ENCODE measurements at regions not wholly inside any gene's neighbourhood (a gene's known extent, or its start where the extent isn't known, plus 50 kb on each side); places are given as distances from the start of the nearest gene placed in this dataset.
"Not testable (repeated sequence)": the region's sequence is repeated elsewhere in the genome, so short reads cannot be mapped to it uniquely, and the experiment has no call there.

DNA sequence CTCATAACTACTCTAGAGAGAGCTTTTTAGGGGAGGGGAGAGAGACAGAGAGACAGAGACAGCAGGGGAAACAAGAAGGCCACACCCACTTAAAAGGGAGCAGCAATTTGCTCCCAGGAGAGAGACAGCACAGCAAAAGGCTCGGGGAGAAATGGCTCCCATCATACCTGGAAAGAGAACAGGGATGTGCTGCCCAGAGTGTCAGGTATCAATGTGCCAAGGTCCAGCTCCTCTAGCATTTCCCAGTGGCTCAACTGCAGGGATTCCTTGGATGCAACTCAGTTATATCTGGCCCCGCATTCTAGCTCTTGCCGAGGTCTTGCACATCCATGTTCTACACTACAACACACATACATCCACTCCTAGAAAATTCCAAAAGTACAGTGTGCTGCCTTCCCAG, 304.0 kb upstream of the CDYL start:
- no peaks in the 10 kb centered on the region for H3K27me3 ChIP-seq
- TF ChIP-seq, protein P1, sequence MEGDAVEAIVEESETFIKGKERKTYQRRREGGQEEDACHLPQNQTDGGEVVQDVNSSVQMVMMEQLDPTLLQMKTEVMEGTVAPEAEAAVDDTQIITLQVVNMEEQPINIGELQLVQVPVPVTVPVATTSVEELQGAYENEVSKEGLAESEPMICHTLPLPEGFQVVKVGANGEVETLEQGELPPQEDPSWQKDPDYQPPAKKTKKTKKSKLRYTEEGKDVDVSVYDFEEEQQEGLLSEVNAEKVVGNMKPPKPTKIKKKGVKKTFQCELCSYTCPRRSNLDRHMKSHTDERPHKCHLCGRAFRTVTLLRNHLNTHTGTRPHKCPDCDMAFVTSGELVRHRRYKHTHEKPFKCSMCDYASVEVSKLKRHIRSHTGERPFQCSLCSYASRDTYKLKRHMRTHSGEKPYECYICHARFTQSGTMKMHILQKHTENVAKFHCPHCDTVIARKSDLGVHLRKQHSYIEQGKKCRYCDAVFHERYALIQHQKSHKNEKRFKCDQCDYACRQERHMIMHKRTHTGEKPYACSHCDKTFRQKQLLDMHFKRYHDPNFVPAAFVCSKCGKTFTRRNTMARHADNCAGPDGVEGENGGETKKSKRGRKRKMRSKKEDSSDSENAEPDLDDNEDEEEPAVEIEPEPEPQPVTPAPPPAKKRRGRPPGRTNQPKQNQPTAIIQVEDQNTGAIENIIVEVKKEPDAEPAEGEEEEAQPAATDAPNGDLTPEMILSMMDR (IDR thresholded peaks at IDR 0.05) = no peak
- no peaks in the 10 kb centered on the region for H3K36me3 ChIP-seq
- H3K9me3 ChIP-seq = peaks cover 6% of the 10 kb centered on the region
- no peaks in the 10 kb centered on the region for H3K4me1 ChIP-seq (ENCODE audit: control insufficient read depth in 1 of 2, insufficient read depth in 1 of 2, low read depth in 1 of 2, low read length in 1 of 2)
- H3K27ac ChIP-seq = no peak overlapping the region
- H3K4me3 ChIP-seq (ENCODE audit: low read depth in 1 of 2, low read length in 1 of 2) = no peak overlapping the region

DNA sequence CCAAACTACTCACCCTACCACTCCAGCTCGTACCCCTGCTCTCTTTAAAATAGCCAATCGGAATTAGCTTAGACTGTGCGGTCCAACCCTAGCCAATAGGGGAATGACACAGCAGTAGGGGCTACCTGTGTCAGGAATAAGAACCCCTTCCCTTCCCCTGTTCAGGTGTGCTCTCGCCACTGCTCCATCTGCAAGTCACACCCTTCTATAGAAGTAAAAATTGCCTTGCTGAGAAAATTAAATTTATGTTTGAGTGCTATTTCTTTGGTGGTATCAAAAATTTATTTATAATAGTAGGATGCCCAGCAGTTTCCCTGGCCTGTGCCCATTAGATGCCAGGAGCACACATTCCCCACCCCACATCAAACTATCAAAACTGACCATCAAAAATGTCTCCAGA, 304.7 kb upstream of the CDYL start:
- not testable (repeated sequence) for H3K36me3 ChIP-seq; H3K9me3 ChIP-seq; H3K27me3 ChIP-seq; H3K27ac ChIP-seq; H3K4me3 ChIP-seq (ENCODE audit: low read depth in 1 of 2, low read length in 1 of 2); H3K4me1 ChIP-seq (ENCODE audit: control insufficient read depth in 1 of 2, insufficient read depth in 1 of 2, low read depth in 1 of 2, low read length in 1 of 2)

DNA sequence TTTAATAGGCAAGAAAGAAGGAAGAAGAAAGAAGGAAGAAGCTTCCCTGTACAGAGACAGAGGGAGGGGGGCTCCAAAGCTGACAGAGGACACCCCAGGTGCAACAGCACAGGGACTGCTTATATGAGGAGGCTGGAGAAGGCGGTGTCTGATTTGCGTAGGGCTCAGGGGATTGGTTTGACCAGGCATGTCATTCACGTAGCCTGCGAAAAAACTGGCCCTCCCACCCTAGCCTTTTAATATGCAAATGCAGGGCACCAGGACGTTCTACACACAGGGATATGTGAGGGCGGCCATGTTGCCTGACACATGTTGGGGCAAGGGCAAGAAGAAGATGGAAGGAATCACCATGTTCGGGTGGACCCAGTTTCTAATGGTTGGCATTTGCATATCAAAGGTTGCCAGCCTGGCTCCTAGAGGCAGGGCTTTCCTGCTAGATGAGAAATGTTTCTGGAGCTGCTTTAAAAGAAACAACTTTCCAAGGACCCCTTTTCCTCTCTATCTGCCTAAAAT, 305.4 kb upstream of the CDYL start:
- TF ChIP-seq, protein P1 (IDR thresholded peaks at IDR 0.05) = no peak
- H3K36me3 ChIP-seq = no peaks in the 10 kb centered on the region
- no peak overlapping the region for H3K4me3 ChIP-seq (ENCODE audit: low read depth in 1 of 2, low read length in 1 of 2)
- H3K4me1 ChIP-seq (ENCODE audit: control insufficient read depth in 1 of 2, insufficient read depth in 1 of 2, low read depth in 1 of 2, low read length in 1 of 2) = no peaks in the 10 kb centered on the region
- no peak overlapping the region for H3K27ac ChIP-seq
- H3K9me3 ChIP-seq = peaks cover 6% of the 10 kb centered on the region
- H3K27me3 ChIP-seq = no peaks in the 10 kb centered on the region

DNA sequence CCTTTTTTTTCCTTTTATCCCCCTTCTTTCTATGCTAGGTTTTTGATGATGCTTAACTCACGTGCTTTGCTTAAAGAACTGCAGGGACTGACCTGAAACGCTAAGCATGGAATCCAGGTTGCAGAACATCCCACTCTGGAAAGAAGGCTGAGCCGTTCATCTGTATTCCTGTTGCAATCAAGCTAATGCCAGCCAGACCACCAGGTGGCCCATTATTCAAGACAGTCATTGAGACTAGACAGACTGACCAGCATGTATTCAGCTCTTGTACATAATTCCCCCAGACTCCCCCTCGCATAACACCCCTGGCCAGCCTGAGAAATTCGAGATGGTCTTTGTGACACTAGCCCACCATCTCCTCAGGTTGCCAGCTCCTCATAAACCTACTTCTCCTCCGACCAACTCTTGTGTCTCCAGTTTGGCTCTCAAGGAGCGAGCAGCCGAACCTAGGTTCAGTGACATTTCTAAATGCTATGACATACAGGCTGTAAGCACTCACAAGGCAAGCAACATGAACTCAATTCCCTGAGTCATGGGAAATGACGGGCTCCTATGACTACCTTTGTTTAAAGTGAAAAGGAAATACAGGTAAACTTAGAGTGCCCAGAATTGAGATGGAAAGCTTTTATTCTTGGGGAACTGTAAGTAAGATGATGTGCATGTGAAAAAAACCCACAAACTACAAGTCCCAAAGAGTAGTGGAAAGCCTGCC, 309.3 kb upstream of the CDYL start:
- Histone ChIP-seq H3K27me3 (no peaks in the 10 kb centered on the region), H3K4me1 (ENCODE audit: control insufficient read depth in 1 of 2, insufficient read depth in 1 of 2, low read depth in 1 of 2, low read length in 1 of 2) (no peaks in the 10 kb centered on the region), H3K27ac (no peak overlapping the region), H3K9me3 (peaks cover 6% of the 10 kb centered on the region), H3K4me3 (ENCODE audit: low read depth in 1 of 2, low read length in 1 of 2) (no peak overlapping the region), H3K36me3 (no peaks in the 10 kb centered on the region)
- TF ChIP-seq, protein P1 (IDR thresholded peaks at IDR 0.05) = no peak

DNA sequence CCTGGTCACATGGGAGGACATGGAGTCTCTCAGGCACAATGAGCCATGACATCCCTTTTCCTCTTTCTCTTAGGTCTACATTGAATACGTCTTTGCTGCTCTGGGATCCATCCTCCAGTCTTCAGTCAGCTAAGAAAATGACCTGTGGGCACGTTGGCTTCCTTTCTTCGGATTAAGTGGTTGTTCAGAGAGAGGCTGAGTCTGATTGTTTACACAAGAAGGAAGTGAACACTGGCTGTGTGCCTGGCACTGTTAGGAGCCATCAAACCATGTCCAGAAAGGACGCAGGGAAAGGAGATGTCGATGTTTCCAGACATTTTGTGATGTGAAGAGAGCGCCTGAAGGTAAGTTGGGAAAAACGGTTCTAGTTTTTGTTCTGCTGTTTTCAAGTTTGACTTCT, 309.9 kb upstream of the CDYL start:
- H3K4me1 ChIP-seq (ENCODE audit: control insufficient read depth in 1 of 2, insufficient read depth in 1 of 2, low read depth in 1 of 2, low read length in 1 of 2) = no peaks in the 10 kb centered on the region
- peaks cover 3% of the 10 kb centered on the region for H3K9me3 ChIP-seq
- no peak overlapping the region for H3K4me3 ChIP-seq (ENCODE audit: low read depth in 1 of 2, low read length in 1 of 2)
- H3K27ac ChIP-seq = no peak overlapping the region
- TF ChIP-seq, protein P1 (IDR thresholded peaks at IDR 0.05) = no peak
- H3K27me3 ChIP-seq = no peaks in the 10 kb centered on the region
- no peaks in the 10 kb centered on the region for H3K36me3 ChIP-seq

DNA sequence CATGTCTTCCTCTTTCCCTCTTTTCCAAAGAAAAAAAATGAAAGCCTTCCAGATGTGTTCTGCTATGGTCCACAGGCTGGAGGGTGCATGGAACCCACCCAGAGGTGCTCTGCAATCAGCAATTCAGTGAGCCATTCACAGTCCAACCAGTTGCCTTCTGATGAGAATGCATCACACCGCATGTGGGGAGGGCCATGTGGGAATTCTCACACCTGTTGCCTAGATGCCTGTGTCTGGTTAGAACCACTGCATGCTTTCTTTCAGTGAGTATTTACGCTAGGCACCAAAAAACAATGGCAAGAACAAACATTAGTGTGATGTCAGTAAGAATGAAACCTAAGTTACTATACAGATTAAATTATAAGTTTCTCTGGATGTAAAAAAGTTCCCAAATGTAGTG, 311.6 kb upstream of the CDYL start:
- Histone ChIP-seq H3K36me3 (no peaks in the 10 kb centered on the region), H3K27ac (no peak overlapping the region), H3K9me3 (no peaks in the 10 kb centered on the region), H3K4me3 (ENCODE audit: low read depth in 1 of 2, low read length in 1 of 2) (no peak overlapping the region), H3K4me1 (ENCODE audit: control insufficient read depth in 1 of 2, insufficient read depth in 1 of 2, low read depth in 1 of 2, low read length in 1 of 2) (no peaks in the 10 kb centered on the region), H3K27me3 (no peaks in the 10 kb centered on the region)
- TF ChIP-seq, protein P1 (IDR thresholded peaks at IDR 0.05) = no peak
